ENCODE measurements at regions not wholly inside any gene's neighbourhood (a gene's known extent, or its start where the extent isn't known, plus 50 kb on each side); places are given as distances from the start of the nearest gene placed in this dataset.
A peak's percentile ranks its signal among the peaks of the same experiment; 100 is the strongest.

DNA sequence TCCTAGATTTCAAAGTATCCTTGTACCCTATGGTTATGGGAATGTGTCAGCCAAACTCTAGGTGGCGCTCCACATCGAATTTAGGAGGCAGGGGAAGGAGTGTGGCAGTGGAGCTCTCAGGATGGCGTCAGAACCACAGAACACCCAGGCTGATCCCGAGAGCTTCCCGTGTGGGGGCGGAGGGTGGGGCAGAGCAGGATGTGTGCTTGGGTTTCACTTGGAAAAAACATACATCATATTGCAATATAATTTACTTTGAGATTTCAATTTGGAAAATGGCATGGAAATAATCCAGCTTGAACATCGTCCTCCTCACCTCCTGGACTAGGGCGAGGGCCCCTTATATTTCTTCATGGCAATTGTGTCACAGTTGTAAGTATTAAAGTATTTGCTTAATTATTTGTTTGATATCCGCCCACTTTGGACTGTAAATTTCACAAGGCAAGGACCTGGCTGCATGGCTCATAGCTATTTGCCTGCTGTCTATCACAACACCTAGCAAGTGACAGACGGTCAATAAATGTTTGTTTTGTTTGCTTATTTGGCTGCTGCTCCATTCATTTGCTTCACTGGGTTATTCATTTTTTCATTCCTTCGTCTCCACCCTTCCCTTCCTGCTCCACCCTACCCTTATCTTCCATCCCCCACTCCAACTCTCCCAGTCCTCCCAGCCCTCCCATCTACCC is 221.5 kb upstream of the HMGA2 start (continued):
- TF ChIP-seq, protein P1, sequence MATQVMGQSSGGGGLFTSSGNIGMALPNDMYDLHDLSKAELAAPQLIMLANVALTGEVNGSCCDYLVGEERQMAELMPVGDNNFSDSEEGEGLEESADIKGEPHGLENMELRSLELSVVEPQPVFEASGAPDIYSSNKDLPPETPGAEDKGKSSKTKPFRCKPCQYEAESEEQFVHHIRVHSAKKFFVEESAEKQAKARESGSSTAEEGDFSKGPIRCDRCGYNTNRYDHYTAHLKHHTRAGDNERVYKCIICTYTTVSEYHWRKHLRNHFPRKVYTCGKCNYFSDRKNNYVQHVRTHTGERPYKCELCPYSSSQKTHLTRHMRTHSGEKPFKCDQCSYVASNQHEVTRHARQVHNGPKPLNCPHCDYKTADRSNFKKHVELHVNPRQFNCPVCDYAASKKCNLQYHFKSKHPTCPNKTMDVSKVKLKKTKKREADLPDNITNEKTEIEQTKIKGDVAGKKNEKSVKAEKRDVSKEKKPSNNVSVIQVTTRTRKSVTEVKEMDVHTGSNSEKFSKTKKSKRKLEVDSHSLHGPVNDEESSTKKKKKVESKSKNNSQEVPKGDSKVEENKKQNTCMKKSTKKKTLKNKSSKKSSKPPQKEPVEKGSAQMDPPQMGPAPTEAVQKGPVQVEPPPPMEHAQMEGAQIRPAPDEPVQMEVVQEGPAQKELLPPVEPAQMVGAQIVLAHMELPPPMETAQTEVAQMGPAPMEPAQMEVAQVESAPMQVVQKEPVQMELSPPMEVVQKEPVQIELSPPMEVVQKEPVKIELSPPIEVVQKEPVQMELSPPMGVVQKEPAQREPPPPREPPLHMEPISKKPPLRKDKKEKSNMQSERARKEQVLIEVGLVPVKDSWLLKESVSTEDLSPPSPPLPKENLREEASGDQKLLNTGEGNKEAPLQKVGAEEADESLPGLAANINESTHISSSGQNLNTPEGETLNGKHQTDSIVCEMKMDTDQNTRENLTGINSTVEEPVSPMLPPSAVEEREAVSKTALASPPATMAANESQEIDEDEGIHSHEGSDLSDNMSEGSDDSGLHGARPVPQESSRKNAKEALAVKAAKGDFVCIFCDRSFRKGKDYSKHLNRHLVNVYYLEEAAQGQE (IDR thresholded peaks at IDR 0.05; ENCODE audit: low read depth, low read length): no peak
- TF ChIP-seq GATA2 (CRISPR knock-in tag; IDR thresholded peaks at IDR 0.05): no peak
- no peak for TF ChIP-seq SIN3A (IDR thresholded peaks at IDR 0.05; ENCODE audit: borderline replicate concordance, low read depth, low read length)
- TF ChIP-seq NFIC (IDR thresholded peaks at IDR 0.05; ENCODE audit: borderline replicate concordance): peak; percentile 58; the same call in 1 of the 2 replicates
- TF ChIP-seq NRF1 (IDR thresholded peaks at IDR 0.05; ENCODE audit: low read depth, low read length): no peak
- 0 out of 2 replicates have a peak, but pooled peaks have one; percentile 32 for TF ChIP-seq FOXM1 (IDR thresholded peaks at IDR 0.05; ENCODE audit: low read depth)
- TF ChIP-seq FOSL2 (IDR thresholded peaks at IDR 0.05; ENCODE audit: borderline replicate concordance, low read depth): no peak
- TF ChIP-seq EP300 (IDR thresholded peaks at IDR 0.05; ENCODE audit: borderline replicate concordance in 1 of 2, low read depth in 1 of 2, low read length in 1 of 2): peak in 1 of 2 experiments; percentile 32; a peak in 1 of 4 replicates
- TF ChIP-seq, protein P2, sequence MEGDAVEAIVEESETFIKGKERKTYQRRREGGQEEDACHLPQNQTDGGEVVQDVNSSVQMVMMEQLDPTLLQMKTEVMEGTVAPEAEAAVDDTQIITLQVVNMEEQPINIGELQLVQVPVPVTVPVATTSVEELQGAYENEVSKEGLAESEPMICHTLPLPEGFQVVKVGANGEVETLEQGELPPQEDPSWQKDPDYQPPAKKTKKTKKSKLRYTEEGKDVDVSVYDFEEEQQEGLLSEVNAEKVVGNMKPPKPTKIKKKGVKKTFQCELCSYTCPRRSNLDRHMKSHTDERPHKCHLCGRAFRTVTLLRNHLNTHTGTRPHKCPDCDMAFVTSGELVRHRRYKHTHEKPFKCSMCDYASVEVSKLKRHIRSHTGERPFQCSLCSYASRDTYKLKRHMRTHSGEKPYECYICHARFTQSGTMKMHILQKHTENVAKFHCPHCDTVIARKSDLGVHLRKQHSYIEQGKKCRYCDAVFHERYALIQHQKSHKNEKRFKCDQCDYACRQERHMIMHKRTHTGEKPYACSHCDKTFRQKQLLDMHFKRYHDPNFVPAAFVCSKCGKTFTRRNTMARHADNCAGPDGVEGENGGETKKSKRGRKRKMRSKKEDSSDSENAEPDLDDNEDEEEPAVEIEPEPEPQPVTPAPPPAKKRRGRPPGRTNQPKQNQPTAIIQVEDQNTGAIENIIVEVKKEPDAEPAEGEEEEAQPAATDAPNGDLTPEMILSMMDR (IDR thresholded peaks at IDR 0.05): peak; percentile 82
- TF ChIP-seq, protein P3, sequence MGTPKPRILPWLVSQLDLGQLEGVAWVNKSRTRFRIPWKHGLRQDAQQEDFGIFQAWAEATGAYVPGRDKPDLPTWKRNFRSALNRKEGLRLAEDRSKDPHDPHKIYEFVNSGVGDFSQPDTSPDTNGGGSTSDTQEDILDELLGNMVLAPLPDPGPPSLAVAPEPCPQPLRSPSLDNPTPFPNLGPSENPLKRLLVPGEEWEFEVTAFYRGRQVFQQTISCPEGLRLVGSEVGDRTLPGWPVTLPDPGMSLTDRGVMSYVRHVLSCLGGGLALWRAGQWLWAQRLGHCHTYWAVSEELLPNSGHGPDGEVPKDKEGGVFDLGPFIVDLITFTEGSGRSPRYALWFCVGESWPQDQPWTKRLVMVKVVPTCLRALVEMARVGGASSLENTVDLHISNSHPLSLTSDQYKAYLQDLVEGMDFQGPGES (IDR thresholded peaks at IDR 0.05; ENCODE audit: low read depth, low read length): no peak
- TF ChIP-seq RFX5 (IDR thresholded peaks at IDR 0.05; ENCODE audit: low read length): no peak
- no peak for TF ChIP-seq RCOR1 (IDR thresholded peaks at IDR 0.05; ENCODE audit: low read length)
- TF ChIP-seq, protein P4, sequence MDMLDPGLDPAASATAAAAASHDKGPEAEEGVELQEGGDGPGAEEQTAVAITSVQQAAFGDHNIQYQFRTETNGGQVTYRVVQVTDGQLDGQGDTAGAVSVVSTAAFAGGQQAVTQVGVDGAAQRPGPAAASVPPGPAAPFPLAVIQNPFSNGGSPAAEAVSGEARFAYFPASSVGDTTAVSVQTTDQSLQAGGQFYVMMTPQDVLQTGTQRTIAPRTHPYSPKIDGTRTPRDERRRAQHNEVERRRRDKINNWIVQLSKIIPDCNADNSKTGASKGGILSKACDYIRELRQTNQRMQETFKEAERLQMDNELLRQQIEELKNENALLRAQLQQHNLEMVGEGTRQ (IDR thresholded peaks at IDR 0.05; ENCODE audit: borderline replicate concordance, low read depth, low read length): no peak
- TF ChIP-seq, protein P5, sequence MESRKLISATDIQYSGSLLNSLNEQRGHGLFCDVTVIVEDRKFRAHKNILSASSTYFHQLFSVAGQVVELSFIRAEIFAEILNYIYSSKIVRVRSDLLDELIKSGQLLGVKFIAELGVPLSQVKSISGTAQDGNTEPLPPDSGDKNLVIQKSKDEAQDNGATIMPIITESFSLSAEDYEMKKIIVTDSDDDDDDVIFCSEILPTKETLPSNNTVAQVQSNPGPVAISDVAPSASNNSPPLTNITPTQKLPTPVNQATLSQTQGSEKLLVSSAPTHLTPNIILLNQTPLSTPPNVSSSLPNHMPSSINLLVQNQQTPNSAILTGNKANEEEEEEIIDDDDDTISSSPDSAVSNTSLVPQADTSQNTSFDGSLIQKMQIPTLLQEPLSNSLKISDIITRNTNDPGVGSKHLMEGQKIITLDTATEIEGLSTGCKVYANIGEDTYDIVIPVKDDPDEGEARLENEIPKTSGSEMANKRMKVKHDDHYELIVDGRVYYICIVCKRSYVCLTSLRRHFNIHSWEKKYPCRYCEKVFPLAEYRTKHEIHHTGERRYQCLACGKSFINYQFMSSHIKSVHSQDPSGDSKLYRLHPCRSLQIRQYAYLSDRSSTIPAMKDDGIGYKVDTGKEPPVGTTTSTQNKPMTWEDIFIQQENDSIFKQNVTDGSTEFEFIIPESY (IDR thresholded peaks at IDR 0.05; ENCODE audit: borderline replicate concordance, low read depth): no peak
- no peak for TF ChIP-seq MXI1 (IDR thresholded peaks at IDR 0.05; ENCODE audit: low read depth, low read length)
- peak; percentile 40 for TF ChIP-seq SMC3 (IDR thresholded peaks at IDR 0.05; ENCODE audit: low read depth, low read length)
- TF ChIP-seq, protein P6, sequence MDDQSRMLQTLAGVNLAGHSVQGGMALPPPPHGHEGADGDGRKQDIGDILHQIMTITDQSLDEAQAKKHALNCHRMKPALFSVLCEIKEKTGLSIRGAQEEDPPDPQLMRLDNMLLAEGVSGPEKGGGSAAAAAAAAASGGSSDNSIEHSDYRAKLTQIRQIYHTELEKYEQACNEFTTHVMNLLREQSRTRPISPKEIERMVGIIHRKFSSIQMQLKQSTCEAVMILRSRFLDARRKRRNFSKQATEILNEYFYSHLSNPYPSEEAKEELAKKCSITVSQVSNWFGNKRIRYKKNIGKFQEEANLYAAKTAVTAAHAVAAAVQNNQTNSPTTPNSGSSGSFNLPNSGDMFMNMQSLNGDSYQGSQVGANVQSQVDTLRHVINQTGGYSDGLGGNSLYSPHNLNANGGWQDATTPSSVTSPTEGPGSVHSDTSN (IDR thresholded peaks at IDR 0.05): peak; percentile 33

Data from SK-N-SH (cell line).